ENCODE measurements at regions not wholly inside any gene's neighbourhood (a gene's known extent, or its start where the extent isn't known, plus 50 kb on each side); places are given as distances from the start of the nearest gene placed in this dataset.

- TF ChIP-seq, protein P1, sequence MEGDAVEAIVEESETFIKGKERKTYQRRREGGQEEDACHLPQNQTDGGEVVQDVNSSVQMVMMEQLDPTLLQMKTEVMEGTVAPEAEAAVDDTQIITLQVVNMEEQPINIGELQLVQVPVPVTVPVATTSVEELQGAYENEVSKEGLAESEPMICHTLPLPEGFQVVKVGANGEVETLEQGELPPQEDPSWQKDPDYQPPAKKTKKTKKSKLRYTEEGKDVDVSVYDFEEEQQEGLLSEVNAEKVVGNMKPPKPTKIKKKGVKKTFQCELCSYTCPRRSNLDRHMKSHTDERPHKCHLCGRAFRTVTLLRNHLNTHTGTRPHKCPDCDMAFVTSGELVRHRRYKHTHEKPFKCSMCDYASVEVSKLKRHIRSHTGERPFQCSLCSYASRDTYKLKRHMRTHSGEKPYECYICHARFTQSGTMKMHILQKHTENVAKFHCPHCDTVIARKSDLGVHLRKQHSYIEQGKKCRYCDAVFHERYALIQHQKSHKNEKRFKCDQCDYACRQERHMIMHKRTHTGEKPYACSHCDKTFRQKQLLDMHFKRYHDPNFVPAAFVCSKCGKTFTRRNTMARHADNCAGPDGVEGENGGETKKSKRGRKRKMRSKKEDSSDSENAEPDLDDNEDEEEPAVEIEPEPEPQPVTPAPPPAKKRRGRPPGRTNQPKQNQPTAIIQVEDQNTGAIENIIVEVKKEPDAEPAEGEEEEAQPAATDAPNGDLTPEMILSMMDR (conservative IDR thresholded peaks at IDR 0.05; ENCODE audit: low read depth, low read length) = no peak
- TF ChIP-seq POLR2A (IDR thresholded peaks at IDR 0.05; ENCODE audit: low read depth, low read length) (no peak), MXI1 (IDR thresholded peaks at IDR 0.05; ENCODE audit: borderline replicate concordance, low read depth, low read length) (no peak), SMC3 (IDR thresholded peaks at IDR 0.05; ENCODE audit: low read depth, low read length) (no peak)
These were observed 197.2 kb downstream of the CHRM3 start for GRCh38 chr1:239583536-239583935.

Measured in IMR-90 (cell line).